Testis (tissue), 2 donors: ENCODE measurements at regions not wholly inside any gene's neighbourhood (a gene's known extent, or its start where the extent isn't known, plus 50 kb on each side); places are given as distances from the start of the nearest gene placed in this dataset.

ENCODE experiments used
- DNase-seq: peaks from one replicate; pipeline ENCODE4 v3.0.0-alpha.2; 2019
- H3K27ac ChIP-seq, 2 donors: fragments of 200-600 bp; sonication (generic); one replicate each; pipeline ENCODE4 v1.5.1; 2019
- H3K27me3 ChIP-seq: fragments of 200-600 bp; sonication (generic); one replicate; pipeline ENCODE4 v1.5.1; 2019
- H3K36me3 ChIP-seq: fragments of 200-600 bp; sonication (generic); one replicate; pipeline ENCODE4 v1.5.1; 2017; ENCODE audit warnings: low read depth; ENCODE audit errors: missing control alignments
- H3K4me1 ChIP-seq: fragments of 200-600 bp; sonication (generic); one replicate; pipeline ENCODE4 v1.5.1; 2019
- H3K4me3 ChIP-seq, 2 donors: fragments of 200-600 bp; sonication (generic); one replicate each; pipeline ENCODE4 v1.5.1; 2017 to 2019
- H3K9me3 ChIP-seq: fragments of 200-600 bp; sonication (generic); one replicate; pipeline ENCODE4 v1.5.1; 2017
- POLR2A ChIP-seq: fragments of 450-650 bp; IDR thresholded peaks from one replicate; pipeline ENCODE4 v1.6.1; 2017; ENCODE audit warnings: antibody characterized with exemption, mild to moderate bottlenecking, moderate library complexity
- WGBS, 2 donors: methylation state at CpG; one replicate each; pipeline ENCODE4 v1.1.5; 2018; 5-methylcytosine and 5-hydroxymethylcytosine counted together
- intact Hi-C: fragments of 100-400 bp; cut with DNase I; formaldehyde crosslinking; loops from one replicate; pipeline ENCODE4 v1.15.1; 2023; ENCODE audit warnings: low total_unique reads
- TF ChIP-seq, protein P1 (sequence below), 3 experiments: fragments of 450-650 bp in 2 of 3; fragments of 200-600 bp in 1 of 3; sonication (generic) in 1 of 3; IDR thresholded peaks; one replicate each; pipeline ENCODE4 v1.5.1; 2016 to 2019; ENCODE audit warnings: antibody characterized with exemption in 3 of 3, mild to moderate bottlenecking in 2 of 3, moderate library complexity in 1 of 3

DNA sequence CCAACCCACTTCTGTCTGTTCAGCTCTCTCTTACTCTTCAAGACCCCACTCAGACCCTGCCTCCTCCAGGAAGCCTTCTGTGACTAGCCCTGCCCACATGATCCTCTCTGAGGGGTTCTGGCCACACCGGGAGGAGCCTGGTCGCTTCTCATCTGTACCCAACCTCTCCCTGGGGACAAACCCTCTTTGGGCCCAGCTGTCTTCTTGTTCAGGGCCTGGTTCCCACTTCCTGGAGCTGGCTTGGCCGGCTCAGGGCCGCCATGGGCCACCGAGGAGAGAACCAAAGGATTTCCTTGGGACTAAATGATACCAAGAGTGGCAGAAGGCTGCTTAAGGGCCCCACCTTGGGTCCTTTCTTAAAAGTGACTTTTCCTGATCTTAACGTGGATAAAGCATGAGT lies 124.7 kb upstream of the ZBTB40 start:
- TF ChIP-seq, protein P1, sequence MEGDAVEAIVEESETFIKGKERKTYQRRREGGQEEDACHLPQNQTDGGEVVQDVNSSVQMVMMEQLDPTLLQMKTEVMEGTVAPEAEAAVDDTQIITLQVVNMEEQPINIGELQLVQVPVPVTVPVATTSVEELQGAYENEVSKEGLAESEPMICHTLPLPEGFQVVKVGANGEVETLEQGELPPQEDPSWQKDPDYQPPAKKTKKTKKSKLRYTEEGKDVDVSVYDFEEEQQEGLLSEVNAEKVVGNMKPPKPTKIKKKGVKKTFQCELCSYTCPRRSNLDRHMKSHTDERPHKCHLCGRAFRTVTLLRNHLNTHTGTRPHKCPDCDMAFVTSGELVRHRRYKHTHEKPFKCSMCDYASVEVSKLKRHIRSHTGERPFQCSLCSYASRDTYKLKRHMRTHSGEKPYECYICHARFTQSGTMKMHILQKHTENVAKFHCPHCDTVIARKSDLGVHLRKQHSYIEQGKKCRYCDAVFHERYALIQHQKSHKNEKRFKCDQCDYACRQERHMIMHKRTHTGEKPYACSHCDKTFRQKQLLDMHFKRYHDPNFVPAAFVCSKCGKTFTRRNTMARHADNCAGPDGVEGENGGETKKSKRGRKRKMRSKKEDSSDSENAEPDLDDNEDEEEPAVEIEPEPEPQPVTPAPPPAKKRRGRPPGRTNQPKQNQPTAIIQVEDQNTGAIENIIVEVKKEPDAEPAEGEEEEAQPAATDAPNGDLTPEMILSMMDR (IDR thresholded peaks at IDR 0.05): no peak
- no peak for TF ChIP-seq POLR2A
- WGBS, 2 donors: 93 to 96% methylated on average over 5 to 6 of the region's 6 CpGs
- intact Hi-C loops: no loop called here

DNA sequence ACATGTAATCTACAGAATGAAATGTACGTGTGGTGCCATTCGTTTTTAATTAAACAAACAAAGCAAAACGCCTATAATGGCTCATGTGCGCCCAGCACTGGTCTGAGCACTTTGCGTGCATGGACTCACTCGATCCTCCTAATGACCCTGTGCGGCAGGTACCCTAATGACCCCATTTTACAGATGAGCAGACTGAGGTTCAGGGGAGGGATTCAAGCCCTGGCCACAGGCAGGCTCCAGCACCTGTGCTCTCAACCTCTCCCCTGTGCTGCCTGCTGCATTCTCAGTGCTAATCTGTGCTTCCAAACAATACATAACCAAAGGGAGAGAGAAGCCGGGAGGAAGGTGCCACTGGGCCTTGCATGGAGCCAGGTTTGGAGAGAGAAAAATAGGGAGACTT lies 124.2 kb upstream of the ZBTB40 start:
- peaks cover 12% of the 10 kb centered on the region for H3K4me1 ChIP-seq
- H3K36me3 ChIP-seq: no peaks in the 10 kb centered on the region
- H3K4me3 ChIP-seq: no peak overlapping the region
- no peak for TF ChIP-seq POLR2A
- TF ChIP-seq, protein P1 (IDR thresholded peaks at IDR 0.05): no peak
- H3K9me3 ChIP-seq: no peaks in the 10 kb centered on the region
- no peaks in the 10 kb centered on the region for H3K27me3 ChIP-seq
- no peak overlapping the region for H3K27ac ChIP-seq
- no peak for DNase-seq
- WGBS, 2 donors: 92 to 97% methylated on average over 8 of the region's 8 CpGs
- intact Hi-C loops: no loop called here

More for the DNA sequence above, 124.7 kb upstream of the ZBTB40 start:
- H3K9me3 ChIP-seq: no peaks in the 10 kb centered on the region
- H3K36me3 ChIP-seq: no peaks in the 10 kb centered on the region
- H3K27me3 ChIP-seq: no peaks in the 10 kb centered on the region
- DNase-seq: no peak
- H3K27ac ChIP-seq: no peak overlapping the region
- H3K4me3 ChIP-seq: no peak overlapping the region
- H3K4me1 ChIP-seq: peaks cover 12% of the 10 kb centered on the region

DNA sequence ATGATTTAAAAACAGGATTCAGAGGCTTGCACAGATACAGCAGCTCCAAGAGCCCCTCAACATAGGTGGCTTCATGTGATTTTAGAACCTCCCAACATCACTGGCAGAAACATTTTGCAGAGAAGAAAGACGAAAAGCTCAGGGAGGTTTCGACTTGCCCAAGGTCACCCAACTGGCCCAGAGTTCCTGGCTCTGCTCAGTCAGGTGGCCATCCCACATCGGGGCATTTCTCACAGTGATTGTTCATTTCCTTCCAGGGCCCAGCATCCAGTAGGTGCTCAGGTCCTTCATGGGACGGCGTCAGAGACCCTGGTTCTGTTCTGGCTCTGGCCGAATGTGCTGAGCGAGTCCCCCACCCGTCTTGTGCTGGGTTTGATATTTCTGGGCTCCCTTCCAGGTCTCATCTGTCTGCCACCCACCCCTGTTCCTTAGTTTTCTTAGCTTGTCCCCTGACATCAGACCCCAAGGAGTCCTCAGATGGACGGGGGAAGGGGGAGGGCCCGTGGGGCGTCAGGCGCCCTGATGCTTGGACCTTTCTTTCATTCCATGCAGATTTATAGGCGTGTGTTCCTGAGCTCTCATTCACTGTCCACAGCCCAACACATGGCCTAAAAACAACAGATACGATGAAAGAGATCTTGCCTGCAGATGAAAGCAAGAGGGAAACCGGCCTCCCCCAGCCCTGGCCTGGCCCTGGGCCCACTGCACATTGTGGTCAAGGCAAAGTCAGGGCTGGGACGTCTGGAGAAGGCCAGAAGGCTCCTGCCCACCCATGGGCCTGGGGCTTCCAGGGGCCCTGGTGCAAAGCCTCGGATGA lies 123.1 kb upstream of the ZBTB40 start:
- H3K4me3 ChIP-seq: no peak overlapping the region
- intact Hi-C loops: no loop called here
- H3K4me1 ChIP-seq: peaks cover 12% of the 10 kb centered on the region
- 35 to 55% methylated on average over 16 to 17 of the region's 17 CpGs for WGBS, 2 donors
- no peak for TF ChIP-seq POLR2A
- TF ChIP-seq, protein P1 (IDR thresholded peaks at IDR 0.05): no peak
- DNase-seq: no peak
- H3K9me3 ChIP-seq: no peaks in the 10 kb centered on the region
- H3K36me3 ChIP-seq: no peaks in the 10 kb centered on the region
- H3K27me3 ChIP-seq: no peaks in the 10 kb centered on the region
- H3K27ac ChIP-seq: no peak overlapping the region

DNA sequence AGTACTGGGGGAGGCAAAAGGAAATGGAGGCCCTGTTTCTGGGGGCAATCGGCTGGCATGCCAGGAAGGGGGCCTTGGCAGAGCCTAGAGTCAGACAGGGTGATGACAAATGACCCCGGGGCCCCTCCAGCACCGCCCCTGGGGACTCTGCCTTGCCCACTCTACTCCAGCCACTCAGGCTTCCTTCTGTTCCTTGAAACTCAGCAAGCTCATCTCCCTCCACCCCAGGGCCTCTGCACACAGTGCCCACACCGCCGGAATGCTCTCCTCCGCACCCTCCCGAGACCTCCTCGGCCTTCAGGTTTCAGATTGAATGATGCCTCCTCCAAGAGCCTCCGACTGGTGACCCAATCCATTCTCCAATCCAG lies 122.5 kb upstream of the ZBTB40 start:
- TF ChIP-seq POLR2A: no peak
- TF ChIP-seq, protein P1 (IDR thresholded peaks at IDR 0.05): no peak
- H3K36me3 ChIP-seq: no peaks in the 10 kb centered on the region
- H3K4me1 ChIP-seq: peaks cover 12% of the 10 kb centered on the region
- no peaks in the 10 kb centered on the region for H3K27me3 ChIP-seq
- no peak for DNase-seq
- H3K9me3 ChIP-seq: no peaks in the 10 kb centered on the region
- no peak overlapping the region for H3K27ac ChIP-seq
- WGBS, 2 donors: 70 to 77% methylated on average over 7 to 9 of the region's 9 CpGs
- intact Hi-C loops: no loop called here
- H3K4me3 ChIP-seq: no peak overlapping the region
